ENCODE measurements at regions not wholly inside any gene's neighbourhood (a gene's known extent, or its start where the extent isn't known, plus 50 kb on each side); places are given as distances from the start of the nearest gene placed in this dataset.

GRCh38 chr12:60930151-60930550 is 1330.1 kb upstream of the USP15 start:
- Mint-ChIP-seq H3K9me3 (peaks cover 23% of the 10 kb centered on the region), H3K27ac (no peak overlapping the region), H3K27me3 (ENCODE audit: low read depth) (no peaks in the 10 kb centered on the region), H3K4me3 (no peak overlapping the region), H3K4me1 (no peaks in the 10 kb centered on the region), H3K36me3 (peaks cover 13% of the 10 kb centered on the region)
- ChIA-PET CTCF (no interaction called here), POLR2A (no interaction called here)
- DNase-seq (ENCODE audit: low spot score) (no peak), ATAC-seq (no peak)
- TF ChIP-seq FOXK1 (CRISPR knock-in tag; IDR thresholded peaks at IDR 0.05) (no peak), ZNF232 (CRISPR knock-in tag; IDR thresholded peaks at IDR 0.05) (no peak), FOXP1 (CRISPR knock-in tag; IDR thresholded peaks at IDR 0.05; ENCODE audit: borderline replicate concordance) (no peak), ZNF671 (CRISPR knock-in tag; IDR thresholded peaks at IDR 0.05) (no peak), ZNF512 (CRISPR knock-in tag; IDR thresholded peaks at IDR 0.05; ENCODE audit: borderline replicate concordance) (no peak), ELF4 (CRISPR knock-in tag; IDR thresholded peaks at IDR 0.05; ENCODE audit: low read depth) (no peak), ZBTB43 (CRISPR knock-in tag; IDR thresholded peaks at IDR 0.05) (no peak), GRHL2 (CRISPR knock-in tag; IDR thresholded peaks at IDR 0.05; ENCODE audit: insufficient replicate concordance, severe bottlenecking) (no peak), ETV6 (CRISPR knock-in tag; IDR thresholded peaks at IDR 0.05) (no peak)

GRCh38 chr12:60935981-60936761 is 1324.0 kb upstream of the USP15 start:
- Mint-ChIP-seq H3K27ac (no peak overlapping the region), H3K4me3 (no peak overlapping the region), H3K4me1 (no peaks in the 10 kb centered on the region), H3K27me3 (ENCODE audit: low read depth) (no peaks in the 10 kb centered on the region), H3K9me3 (peaks cover 37% of the 10 kb centered on the region), H3K36me3 (peaks cover 21% of the 10 kb centered on the region)
- ChIA-PET CTCF (interaction anchor here (0.7 to 1.9 kb wide), 5 partner anchors 11 to 251 kb away, joined by 3 to 5 read pairs (median 4); no protein-coding TSS in a partner anchor), POLR2A (no interaction called here)
- peak; percentile 19 for DNase-seq (ENCODE audit: low spot score)
- ATAC-seq = peak; percentile 98
- no peak for TF ChIP-seq FOXP1 (CRISPR knock-in tag; IDR thresholded peaks at IDR 0.05; ENCODE audit: borderline replicate concordance)
- no peak for TF ChIP-seq ZMAT4 (CRISPR knock-in tag; IDR thresholded peaks at IDR 0.05)
- TF ChIP-seq CTCF (IDR thresholded peaks at IDR 0.05) = no peak
- TF ChIP-seq ERG (CRISPR knock-in tag; IDR thresholded peaks at IDR 0.05) = no peak
- TF ChIP-seq ZNF138 (CRISPR knock-in tag; conservative IDR thresholded peaks at IDR 0.05) = no peak
- TF ChIP-seq ZBTB21 (CRISPR knock-in tag; IDR thresholded peaks at IDR 0.05; ENCODE audit: borderline replicate concordance) = no peak
- TF ChIP-seq CREM (CRISPR knock-in tag; IDR thresholded peaks at IDR 0.05) = no peak

DNA sequence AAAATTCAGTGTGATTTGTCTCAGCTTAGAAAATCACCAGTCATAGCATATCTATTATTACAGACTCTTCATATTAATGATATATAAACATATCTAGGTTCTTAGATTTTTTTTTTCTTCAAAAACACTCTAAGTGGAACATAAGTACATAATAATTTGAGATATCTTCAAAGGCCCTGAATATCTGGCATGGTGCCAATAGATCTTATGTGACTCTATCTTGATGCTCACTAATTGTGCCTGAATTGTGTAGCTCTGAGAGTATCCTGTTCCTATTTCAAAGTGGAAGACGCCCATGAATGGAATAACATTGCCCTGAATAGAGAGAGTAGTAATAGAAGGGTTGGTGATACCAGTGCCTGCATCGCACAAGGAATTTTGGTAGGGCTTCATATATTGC is 1312.7 kb upstream of the USP15 start:
- no peaks in the 10 kb centered on the region for H3K9me3 Mint-ChIP-seq
- DNase-seq (ENCODE audit: low spot score) (no peak), ATAC-seq (no peak)
- POLR2A ChIA-PET = no interaction called here
- no peaks in the 10 kb centered on the region for H3K27me3 Mint-ChIP-seq (ENCODE audit: low read depth)
- no peak overlapping the region for H3K27ac Mint-ChIP-seq
- H3K4me1 Mint-ChIP-seq = no peaks in the 10 kb centered on the region; the same call in 1 of the 2 replicates
- H3K36me3 Mint-ChIP-seq = no peaks in the 10 kb centered on the region
- H3K4me3 Mint-ChIP-seq = no peak overlapping the region
- CTCF ChIA-PET = no interaction called here
- TF ChIP-seq NR3C1 (CRISPR knock-in tag; conservative IDR thresholded peaks at IDR 0.05; ENCODE audit: low read depth) = no peak
- no peak for TF ChIP-seq ZNF396 (CRISPR knock-in tag; IDR thresholded peaks at IDR 0.05; ENCODE audit: borderline replicate concordance)
- TF ChIP-seq SMAD3 (CRISPR knock-in tag; IDR thresholded peaks at IDR 0.05; ENCODE audit: borderline replicate concordance) = no peak
- TF ChIP-seq GTF2I (CRISPR knock-in tag; conservative IDR thresholded peaks at IDR 0.05) = no peak
- TF ChIP-seq, protein P1, sequence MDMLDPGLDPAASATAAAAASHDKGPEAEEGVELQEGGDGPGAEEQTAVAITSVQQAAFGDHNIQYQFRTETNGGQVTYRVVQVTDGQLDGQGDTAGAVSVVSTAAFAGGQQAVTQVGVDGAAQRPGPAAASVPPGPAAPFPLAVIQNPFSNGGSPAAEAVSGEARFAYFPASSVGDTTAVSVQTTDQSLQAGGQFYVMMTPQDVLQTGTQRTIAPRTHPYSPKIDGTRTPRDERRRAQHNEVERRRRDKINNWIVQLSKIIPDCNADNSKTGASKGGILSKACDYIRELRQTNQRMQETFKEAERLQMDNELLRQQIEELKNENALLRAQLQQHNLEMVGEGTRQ (CRISPR knock-in tag; IDR thresholded peaks at IDR 0.05) = no peak
- TF ChIP-seq GRHL2 (CRISPR knock-in tag; IDR thresholded peaks at IDR 0.05; ENCODE audit: insufficient replicate concordance, severe bottlenecking) = no peak
- TF ChIP-seq E2F1 (CRISPR knock-in tag; IDR thresholded peaks at IDR 0.05) = no peak
